HG02970 (cell line): ENCODE measurements at regions not wholly inside any gene's neighbourhood (a gene's known extent, or its start where the extent isn't known, plus 50 kb on each side); places are given as distances from the start of the nearest gene placed in this dataset.

Source experiments
- ATAC-seq: cut with Tn5 transposase; IDR thresholded peaks from one replicate; pipeline ENCODE4 v1.9.1; 2021; ENCODE audit warnings: mild to moderate bottlenecking, moderate library complexity, moderate number of reproducible peaks; ENCODE audit not compliant: unreplicated experiment, low FRiP score

DNA sequence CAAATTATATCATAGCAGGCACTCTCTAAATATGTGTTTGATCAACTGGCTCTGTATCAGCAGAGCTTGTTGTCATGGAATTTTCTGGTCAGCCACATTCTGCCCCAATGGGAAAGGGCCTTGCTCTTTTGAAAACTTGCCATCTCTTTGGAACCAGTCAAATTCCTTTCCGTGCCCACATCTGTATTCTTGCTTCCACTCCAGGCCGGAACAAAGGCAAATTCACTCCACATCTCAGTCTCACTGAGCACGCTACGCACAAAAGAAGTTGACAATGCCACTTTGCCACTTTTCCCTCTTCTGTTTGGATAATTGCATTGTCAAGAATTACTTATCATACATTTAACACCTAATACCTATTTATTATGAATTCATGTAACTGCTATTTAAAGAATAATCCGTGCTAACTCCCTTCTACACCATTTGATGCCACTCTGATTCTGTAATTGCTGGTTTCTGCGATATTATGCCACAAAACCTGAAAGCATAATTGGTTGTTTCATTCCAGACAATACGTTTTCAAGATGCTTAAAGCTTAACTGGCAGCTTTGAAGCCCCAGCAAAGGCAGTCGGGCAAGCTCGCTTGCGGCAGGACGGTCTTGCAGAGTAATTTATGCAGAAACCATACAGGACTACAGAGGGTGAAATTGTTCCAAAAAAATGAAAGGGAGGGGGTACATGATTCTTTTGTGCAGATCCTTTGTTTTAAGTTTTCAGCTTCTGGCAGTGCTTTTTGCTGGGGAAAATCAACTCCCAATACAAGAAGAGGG, 277.7 kb downstream of the MSX2 start:
- no peak for ATAC-seq

DNA sequence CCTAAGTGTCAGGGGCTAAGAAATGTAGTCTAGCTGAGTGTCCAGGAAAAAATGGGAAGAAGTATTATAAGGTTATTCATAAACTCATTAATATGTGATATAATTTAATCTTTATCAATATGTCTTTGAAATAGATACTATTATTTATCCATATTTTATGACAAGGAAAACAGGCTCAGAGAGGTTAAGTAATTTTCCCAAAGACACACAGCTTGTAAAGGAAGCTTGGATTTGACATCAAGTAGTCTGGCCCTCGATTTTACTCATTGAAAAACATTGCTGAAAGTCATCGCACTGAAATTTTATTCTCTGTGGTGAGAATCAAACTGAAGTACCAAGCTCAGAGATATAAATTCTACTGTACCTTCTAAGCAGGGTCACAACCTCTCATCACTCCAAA, 276.9 kb downstream of the MSX2 start:
- ATAC-seq, result no peak

DNA sequence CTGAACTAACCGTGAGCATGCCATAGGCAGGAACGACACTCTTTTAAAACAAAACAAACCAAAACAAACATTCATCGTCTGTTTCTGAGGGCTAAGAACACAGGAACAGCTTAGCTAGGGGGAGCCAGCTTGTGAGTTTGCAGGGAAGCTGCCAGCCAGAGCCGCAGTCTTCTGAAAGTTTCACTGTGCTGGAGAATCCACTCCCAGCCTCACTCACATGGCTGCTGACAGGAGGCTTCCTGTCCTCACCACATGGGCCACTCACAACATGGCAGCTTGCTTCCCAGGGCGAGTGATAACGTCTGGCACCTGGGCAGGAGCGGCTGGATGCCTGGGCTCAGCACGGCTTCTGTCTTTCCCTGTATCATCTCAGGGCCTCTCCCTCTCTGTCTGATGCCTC, 275.2 kb downstream of the MSX2 start:
- ATAC-seq, result no peak

DNA sequence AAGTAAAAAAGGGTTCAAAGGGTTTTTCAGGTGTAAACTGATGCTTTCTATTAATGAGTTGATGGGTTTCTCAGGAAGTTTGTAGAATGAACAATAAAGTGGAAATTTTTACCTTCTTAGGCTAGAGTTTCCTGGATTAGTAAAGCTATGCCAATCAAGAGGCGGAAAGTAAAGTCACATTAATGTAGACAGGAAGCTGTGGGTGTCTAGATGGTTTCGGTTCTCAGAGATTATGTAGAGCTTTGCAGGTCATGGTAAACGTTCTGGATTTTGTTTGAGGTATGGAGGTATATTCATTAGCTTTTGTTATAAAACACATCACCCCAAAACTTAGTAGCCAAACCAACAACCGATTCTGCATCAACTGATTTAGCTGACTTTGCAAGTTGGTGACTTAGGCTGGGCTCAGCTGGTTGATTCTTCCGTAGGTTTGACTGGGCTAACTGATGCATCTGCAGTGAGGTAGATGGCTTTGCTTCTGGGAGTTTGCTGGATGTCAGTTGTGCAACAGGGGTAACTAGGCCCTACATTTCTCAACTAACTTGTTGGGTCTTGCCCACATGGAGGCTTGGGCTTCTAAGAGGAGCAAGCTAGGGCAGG, 273.8 kb downstream of the MSX2 start:
- no peak for ATAC-seq

GRCh38 chr5:174997688-174998087, 273.3 kb downstream of the MSX2 start:
- ATAC-seq, result no peak

- ATAC-seq, result no peak
Measured at GRCh38 chr5:174996941-174997340, 272.6 kb downstream of the MSX2 start.

DNA sequence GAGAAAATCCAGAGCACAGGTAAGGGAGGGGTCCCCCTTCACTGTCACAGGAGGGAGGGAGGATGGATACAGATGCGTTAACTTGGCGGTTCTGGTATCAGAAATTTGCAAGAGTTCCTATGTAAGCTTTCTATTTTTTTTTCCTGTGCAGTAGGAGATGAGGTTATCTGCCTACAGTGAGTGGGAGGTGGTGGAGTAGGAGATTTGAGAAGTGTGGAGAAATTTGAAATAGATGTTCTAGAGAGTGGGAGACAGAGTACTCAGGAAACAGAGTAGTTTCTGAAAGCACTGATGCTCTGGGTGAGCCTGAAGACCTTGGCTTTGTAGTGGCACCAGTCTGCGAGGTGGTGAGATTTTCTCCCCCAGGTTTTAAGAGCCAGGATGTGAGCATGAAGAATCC, 271.4 kb downstream of the MSX2 start:
- no peak for ATAC-seq

DNA sequence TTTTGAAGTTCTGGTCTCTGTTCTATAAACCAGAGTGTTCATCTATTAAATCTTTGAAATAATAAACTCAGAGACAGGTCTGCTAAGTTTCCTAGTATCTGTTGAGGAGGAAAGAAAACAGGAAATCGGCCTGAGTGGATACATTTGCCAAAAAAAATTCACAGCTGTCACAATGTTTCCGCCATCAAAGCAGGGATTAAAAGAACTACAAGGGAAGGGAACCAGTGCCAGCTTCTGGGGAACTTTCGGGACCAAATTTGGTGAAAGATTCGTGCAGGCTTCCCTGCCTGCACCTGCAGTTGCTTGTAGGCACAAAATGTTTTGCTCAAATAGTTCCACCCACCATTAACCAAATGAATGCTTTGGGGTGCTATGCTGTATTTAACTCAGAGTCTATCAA, 267.5 kb downstream of the MSX2 start:
- no peak for ATAC-seq

DNA sequence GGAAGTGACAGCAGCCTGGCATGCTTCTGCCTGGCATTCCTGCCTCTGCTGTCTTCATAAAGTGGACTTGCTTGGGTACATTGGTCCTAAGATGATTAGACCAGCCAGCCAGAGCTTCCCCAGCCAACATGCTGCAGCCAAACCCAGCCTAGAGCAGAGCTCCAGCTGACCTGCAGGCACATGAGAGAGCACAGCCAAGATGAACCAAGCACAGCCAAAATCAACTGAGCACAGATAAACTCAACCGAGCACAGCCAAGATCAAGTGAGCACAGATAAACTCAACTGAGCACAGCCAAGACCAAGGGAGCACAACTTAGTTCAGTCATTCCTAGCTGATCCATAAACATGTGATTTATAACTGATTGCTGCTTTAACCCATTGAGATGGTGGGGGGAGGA, 266.5 kb downstream of the MSX2 start:
- ATAC-seq, result no peak

DNA sequence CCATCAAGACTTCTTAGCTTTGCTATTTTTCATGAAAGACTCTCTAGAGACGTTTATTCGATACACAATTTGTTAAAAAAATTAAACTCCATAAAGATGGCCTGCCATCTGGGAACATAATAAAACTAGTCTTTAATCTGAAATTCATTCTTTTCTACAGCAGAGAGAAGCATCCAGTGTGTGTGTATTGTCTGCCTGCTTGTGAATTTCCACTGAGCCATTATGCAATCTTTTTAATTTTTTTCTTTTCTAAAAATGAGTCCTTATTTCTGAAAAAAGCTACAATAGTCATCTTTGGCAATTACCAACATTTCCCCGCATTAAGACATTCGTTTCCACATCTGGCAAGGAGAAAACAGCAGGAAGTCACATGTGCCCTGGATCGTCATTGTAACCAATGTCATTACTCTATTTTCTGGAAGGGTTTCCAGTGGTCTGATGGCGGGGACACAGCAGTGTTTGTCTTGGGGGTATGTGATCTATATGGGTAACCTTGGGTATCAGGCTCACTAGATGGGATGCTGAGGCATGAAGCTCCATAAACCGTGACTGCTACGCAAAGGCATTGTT, 263.1 kb downstream of the MSX2 start:
- no peak for ATAC-seq

DNA sequence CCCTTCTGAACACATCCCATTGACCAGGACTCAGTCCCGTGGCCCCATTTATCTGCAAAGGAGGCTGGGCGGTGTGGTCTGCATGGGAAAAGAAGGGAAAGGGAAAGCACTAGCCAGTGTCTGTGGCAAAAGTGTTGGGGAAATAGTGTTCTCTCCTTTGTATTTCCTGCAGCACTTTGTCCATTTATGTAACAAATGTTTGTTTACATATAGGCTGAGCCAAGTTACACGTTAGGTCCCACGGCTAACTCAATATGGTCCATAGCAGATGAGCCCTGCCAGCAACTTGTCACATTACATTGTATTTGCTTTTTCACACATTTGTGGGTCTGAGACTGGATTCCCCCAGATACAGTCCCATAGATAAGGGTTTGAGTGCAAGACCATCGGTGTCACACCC, 260.5 kb downstream of the MSX2 start:
- ATAC-seq, result no peak

DNA sequence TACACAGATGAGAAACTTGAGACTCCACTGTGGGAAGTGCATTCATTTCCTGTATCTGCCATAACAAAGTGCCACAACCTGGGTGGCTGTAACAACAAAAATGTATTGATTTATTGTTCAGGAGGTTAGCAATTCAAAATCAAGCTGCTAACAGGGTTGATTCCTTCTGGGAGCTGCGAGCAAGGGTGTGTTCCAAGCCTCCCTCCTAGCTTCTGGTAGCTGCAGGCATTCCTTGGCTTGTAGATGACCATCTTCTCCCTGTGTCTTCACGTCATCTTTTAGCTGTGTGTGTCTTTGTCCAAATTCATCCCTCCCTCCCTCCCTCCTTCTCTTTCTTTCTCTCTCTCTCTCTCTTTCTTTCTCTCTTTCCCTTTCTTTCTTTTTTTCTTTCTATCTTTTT, 258.1 kb downstream of the MSX2 start:
- ATAC-seq, result no peak

DNA sequence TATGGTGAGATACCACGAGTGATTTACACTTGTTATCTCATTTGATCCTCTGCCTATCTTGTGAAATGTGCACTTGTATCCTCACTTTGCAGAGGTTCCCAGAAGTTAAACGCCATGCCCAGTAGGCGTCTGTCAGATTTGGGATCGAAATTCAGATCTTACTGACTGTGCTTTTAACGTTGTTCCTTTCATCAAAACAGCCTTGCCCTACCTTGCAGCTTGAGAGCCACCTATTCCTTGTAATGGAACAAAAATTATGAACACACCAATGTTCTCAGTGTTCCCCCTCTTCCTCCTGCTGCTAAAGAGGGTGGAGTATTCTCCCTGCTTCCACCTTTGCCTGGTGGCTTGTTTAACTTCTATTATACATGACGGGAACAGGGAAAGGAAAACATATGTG, 257.0 kb downstream of the MSX2 start:
- ATAC-seq, result no peak

DNA sequence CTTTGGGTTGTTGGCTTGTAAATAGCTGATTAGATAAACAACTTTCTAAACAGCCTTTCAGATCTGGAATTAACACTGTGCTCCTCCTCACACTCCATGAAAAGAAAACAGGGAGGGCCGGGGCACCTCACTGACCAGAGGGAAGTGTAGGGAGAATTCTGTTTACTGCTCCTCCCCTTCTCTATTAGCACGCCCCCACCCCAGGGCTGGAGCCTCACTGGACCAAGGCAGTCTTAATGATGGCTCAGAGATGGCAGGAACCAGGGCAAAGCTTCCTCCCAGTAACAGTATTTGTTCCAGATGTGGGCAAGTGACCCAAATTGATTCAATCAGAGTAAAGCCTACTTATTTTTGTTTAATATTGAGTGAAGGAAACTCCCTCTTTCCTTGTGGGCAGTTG, 256.6 kb downstream of the MSX2 start:
- no peak for ATAC-seq

GRCh38 chr5:174972291-174972690, 247.9 kb downstream of the MSX2 start:
- ATAC-seq, result no peak

DNA sequence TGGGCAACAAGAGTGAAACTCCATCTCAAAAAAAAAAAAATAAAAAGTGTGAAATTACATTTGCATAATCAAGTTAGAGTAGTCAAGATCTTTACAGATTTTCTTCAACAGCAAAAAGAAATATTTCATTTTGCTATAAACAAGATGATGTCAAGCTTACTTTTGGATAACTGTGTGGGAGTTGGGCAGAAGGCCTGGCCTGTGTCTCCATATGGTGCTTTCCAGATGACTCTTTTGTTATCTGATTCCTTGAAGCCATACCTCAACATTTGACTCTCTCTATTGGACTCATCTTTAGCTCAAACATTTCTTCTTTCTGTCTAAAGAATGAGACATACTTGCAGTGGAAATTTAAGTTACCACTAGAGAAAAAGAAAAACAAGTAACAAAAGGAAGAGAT, 246.8 kb downstream of the MSX2 start:
- ATAC-seq, result no peak

- ATAC-seq, result no peak
Measured at GRCh38 chr5:174970502-174970901, 246.1 kb downstream of the MSX2 start.

DNA sequence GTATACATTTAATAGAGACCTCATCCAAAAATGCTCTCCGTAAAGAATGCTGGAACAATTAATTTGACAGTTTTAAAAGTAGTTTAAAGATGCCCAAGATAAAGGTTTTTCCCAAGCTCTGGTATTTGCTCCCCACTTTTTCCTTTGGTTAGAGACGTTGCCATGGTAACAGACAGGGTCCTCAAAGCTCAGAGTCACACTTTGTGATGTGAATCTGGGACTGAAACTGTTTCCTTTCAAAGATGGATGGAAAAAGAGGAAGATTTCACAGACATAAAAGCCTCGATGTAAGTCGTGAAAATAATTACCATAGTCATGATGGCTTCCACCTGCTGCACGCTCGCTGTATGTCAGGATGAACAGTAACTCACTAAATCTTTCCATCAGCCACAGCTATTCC, 229.5 kb downstream of the MSX2 start:
- no peak for ATAC-seq

GRCh38 chr5:174951151-174951780, 226.9 kb downstream of the MSX2 start:
- ATAC-seq, result no peak

GRCh38 chr5:174947548-174947947, 223.2 kb downstream of the MSX2 start:
- no peak for ATAC-seq

DNA sequence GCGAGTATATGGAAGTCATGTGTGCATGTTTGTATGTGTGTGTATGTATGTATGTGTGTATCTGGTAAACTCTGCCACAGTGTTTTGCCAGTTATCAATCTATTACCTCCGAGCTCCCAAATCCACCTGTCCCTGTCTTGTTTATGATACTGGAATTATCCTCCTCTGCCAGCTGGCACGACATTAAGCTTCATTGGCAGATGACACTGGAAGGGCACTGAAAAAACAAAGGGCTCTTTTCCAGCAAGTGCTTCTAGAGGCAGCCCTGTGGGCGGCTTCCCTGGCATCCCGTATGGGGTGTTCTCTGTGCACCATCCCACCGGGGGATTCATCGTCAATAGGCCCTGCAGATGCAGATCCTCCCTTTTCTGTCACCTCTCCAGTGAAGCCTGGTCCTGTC, 221.5 kb downstream of the MSX2 start:
- ATAC-seq, result no peak

DNA sequence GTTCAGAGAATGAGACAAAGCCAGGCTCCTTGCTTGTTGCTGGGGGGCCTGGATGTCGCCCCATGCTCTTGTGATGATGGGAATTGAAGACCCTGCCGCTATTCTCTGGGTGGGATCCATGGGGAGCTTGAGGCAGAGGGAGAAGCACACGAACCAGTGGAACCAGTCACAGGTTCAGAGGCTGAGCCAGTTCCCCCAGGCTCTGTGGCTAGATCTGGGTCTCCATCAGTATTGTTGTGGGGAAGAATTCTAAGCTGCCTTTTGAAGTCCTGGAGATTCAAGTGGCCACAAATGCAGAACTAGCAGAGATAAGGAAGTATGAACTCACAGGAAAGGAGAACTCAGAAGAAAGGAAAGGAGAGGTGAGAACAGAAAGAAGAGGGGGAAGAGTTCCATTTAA, 219.4 kb downstream of the MSX2 start:
- ATAC-seq, result no peak
